Fibroblast of villous mesenchyme (primary cell): ENCODE measurements at regions not wholly inside any gene's neighbourhood (a gene's known extent, or its start where the extent isn't known, plus 50 kb on each side); places are given as distances from the start of the nearest gene placed in this dataset.
A peak's percentile ranks its signal among the peaks of the same experiment; 100 is the strongest.

Experiments used
- DNase-seq: peaks from one replicate; pipeline ENCODE4 v3.0.0-alpha.2; 2010; ENCODE audit warnings: low read depth
- H3K4me3 ChIP-seq: 2 replicates; pipeline ENCODE4 v1.5.1; 2011; ENCODE audit warnings: low read depth, mild to moderate bottlenecking, low read length
- TF ChIP-seq, protein P1 (sequence below): IDR thresholded peaks from 2 replicates; pipeline ENCODE4 v1.5.1; 2012; ENCODE audit warnings: low read depth, mild to moderate bottlenecking, low read length; ENCODE audit not compliant: insufficient read depth

DNA sequence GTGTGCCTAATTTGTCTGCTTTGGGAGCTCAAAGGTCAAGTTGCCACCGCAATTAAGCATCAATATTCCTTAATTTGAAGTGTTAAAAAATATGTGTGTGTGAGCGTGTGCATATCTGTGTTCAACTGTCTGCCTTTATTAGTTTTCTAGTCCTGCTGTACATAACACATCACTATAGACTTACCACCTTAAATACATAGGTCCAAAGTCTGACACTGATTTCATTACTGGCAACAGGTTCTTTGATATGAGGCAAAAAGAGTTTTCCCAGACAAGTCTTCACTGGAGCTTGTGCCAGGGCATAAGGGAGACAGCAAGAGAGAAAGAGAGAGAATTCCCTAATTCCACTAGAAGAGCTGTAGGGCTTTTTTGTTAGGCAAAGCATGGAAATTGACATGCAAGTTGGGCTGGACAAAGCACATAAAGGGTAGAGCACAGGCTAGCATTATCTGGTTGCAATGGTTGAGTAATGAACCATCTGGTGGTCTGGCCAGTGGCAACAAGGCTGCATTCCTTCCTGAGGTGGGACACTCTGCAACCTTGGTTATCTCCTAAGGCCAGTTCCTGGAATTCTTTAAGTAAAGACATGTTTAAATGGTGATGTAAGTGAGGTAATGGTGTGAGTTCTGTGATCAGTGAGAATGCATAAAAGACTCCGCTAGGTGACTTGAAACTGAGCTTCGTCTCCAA lies 457.2 kb upstream of the ADAMTS5 start:
- peak; percentile 85 for DNase-seq
- H3K4me3 ChIP-seq = no peak overlapping the region
- TF ChIP-seq, protein P1, sequence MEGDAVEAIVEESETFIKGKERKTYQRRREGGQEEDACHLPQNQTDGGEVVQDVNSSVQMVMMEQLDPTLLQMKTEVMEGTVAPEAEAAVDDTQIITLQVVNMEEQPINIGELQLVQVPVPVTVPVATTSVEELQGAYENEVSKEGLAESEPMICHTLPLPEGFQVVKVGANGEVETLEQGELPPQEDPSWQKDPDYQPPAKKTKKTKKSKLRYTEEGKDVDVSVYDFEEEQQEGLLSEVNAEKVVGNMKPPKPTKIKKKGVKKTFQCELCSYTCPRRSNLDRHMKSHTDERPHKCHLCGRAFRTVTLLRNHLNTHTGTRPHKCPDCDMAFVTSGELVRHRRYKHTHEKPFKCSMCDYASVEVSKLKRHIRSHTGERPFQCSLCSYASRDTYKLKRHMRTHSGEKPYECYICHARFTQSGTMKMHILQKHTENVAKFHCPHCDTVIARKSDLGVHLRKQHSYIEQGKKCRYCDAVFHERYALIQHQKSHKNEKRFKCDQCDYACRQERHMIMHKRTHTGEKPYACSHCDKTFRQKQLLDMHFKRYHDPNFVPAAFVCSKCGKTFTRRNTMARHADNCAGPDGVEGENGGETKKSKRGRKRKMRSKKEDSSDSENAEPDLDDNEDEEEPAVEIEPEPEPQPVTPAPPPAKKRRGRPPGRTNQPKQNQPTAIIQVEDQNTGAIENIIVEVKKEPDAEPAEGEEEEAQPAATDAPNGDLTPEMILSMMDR = no peak

DNA sequence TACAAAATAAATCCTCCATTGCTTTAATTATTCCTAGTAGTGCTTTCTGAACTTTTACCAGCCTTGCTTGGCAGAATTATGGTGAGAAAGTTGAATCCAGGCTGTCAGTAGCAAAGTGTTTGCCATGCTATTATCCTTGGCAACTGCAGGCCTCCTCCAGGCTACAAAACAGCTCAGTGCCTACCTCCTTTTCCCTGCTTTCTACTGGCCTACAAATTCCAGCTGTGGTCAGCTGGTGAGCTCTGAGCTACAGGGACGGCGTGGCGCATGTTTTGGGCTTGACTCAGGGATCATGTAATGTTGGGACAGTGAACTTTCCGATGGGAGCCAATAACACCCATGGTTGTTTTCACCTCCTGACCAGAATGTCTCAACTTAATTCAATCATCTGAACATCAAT lies 456.1 kb upstream of the ADAMTS5 start:
- DNase-seq = peak; percentile 95
- no peak overlapping the region for H3K4me3 ChIP-seq
- TF ChIP-seq, protein P1 = no peak

DNA sequence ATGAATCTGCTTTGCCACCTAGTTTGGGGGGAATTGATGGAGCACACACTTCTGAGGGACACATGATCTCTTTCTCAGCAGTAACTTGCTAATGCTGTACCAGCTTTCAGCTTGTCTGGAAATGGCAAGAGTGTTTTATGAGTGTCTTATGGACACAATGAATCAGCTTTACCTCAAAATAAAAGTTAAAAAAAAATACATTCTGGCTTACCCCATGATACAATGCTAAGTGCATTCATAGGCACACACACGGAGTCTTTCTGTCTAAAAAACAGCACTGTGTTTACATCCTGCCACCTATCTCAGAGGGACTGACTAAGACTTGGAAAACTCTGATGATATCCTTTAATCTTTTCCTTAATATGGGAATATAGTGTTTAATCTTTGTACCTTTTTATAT lies 455.5 kb upstream of the ADAMTS5 start:
- H3K4me3 ChIP-seq = no peak overlapping the region
- TF ChIP-seq, protein P1 = no peak
- DNase-seq = no peak

DNA sequence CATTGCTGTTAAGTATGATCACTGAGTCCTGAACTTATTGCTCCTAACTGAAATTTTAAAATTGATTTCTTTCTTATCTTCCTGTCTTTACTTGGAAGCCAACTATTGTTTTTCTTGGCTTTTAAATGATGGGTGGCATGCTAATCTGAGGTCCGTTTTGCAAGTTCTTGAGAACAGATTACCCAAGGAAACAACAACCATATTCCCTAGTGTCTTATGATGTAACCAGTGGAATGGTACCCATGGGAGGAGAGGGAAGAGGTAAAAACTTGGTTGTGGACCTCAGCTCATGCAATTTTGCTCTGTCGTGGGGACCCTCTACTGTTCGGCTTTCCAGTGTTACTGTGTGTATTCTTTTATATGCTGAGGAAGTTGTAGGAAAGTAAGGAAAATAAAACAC lies 454.8 kb upstream of the ADAMTS5 start:
- no peak for DNase-seq
- H3K4me3 ChIP-seq = no peak overlapping the region
- TF ChIP-seq, protein P1 = no peak

DNA sequence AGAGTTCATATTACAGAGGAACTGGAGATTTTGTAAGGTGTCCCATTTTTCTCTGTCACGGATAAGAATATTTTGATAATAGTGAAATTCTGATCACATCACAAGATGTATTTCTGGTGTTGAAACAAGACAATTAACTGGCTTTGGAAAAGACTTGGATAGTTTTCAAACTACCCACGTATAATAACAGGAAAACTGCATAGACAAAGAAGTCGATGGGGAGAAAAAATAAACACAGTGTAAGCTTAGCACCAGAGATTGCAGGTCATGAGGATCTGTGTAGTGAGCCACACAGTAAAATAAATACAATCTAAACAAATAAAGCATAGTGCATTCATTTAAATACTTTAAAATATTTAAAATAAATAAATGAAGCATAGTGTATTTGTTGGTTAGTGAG lies 452.3 kb upstream of the ADAMTS5 start:
- DNase-seq = no peak
- TF ChIP-seq, protein P1 = no peak
- H3K4me3 ChIP-seq = no peak overlapping the region

DNA sequence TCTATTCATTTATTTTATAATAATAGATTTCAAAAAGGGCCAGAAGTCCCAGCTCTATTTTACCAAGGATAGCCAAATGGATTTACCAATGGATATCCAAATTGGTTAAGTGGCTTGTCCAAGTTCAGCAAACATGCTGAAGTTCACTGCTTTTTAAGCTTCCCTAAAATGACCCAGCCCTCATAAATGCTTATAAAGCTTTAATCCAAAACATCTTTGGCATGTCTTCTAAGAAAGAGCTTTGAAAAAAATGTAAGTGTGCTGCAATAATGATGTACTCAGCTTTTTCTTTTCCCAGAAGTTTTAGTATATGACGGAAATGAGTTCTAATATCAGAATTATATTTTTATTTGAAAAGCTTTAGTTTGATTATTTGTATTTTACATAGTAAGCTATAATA lies 451.5 kb upstream of the ADAMTS5 start:
- TF ChIP-seq, protein P1 = no peak
- DNase-seq = peak; percentile 69
- no peak overlapping the region for H3K4me3 ChIP-seq

DNA sequence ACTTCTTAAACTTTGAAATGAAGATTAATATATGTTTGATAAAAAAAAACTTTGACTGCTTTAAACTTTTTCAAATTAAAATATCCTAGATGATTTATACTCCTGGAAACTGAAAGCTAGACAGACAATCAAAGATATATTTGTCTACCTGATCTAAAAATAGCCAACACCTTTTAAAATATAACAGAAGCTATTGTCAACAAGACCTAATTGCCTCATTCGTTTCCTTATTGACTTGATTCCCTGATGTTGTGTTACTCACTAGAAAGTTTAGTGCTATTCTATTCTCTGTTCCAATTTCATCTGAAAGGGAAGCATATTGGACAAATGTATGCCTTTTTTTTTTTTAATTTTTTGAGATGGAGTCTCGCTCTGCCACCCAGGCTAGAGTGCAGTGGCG lies 445.6 kb upstream of the ADAMTS5 start:
- no peak for DNase-seq
- TF ChIP-seq, protein P1 = no peak

More for the DNA sequence above, 445.6 kb upstream of the ADAMTS5 start:
- no peak overlapping the region for H3K4me3 ChIP-seq
